Endothelial cell of umbilical vein (primary cell): ENCODE measurements at regions not wholly inside any gene's neighbourhood (a gene's known extent, or its start where the extent isn't known, plus 50 kb on each side); places are given as distances from the start of the nearest gene placed in this dataset.

Source experiments
- BruUV-seq: library from RNA; stranded (reverse); fragments of 400-500 nt; replicated peaks from 2 replicates; lab custom pipeline; 2021; lab: Mats Ljungman, UMichigan
- CTCF ChIA-PET: fragments of 300-600, 350-600 bp; sonication (Branson Sonifier 250); formaldehyde crosslinking; loops from one replicate; lab custom pipeline; 2021; ENCODE audit warnings: antibody characterized with exemption, inconsistent platforms; lab: Charles Lee
- POLR2A ChIA-PET: fragments of 300-600, 350-600 bp; sonication (Branson Sonifier 250); formaldehyde crosslinking; loops from one replicate; lab custom pipeline; 2021; ENCODE audit warnings: antibody characterized with exemption, inconsistent platforms; lab: Charles Lee
- DNase-seq: peaks from one replicate; pipeline ENCODE4 v3.0.0-alpha.2; 2011; ENCODE audit warnings: low read depth, low spot score
- FAIRE-seq: peaks from 2 replicates; lab custom pipeline; 2011; peaks lifted over from hg19 to GRCh38; lab: Jason Lieb, UNC
- H2AFZ ChIP-seq: 2 replicates; pipeline ENCODE4 v1.6.0; 2012; ENCODE audit warnings: low read depth, low read length, control low read depth, inconsistent platforms
- H3K27ac ChIP-seq: 2 replicates; pipeline ENCODE4 v1.5.1; 2011; ENCODE audit warnings: low read depth, mild to moderate bottlenecking, control low read depth, low read length, moderate library complexity; ENCODE audit not compliant: insufficient read depth
- H3K27me3 ChIP-seq, 2 experiments: 2 replicates each; pipeline versions ENCODE4 v1.6.0 to v1.6.1; 2011; ENCODE audit warnings: low read length in 2 of 2, mixed read lengths in 1 of 2; ENCODE audit not compliant: control insufficient read depth in 2 of 2, insufficient read depth in 2 of 2
- H3K36me3 ChIP-seq, 2 experiments: 2 replicates in 1 of 2; 3 replicates in 1 of 2; pipeline ENCODE4 v1.5.1; 2011; ENCODE audit warnings: low read length in 2 of 2, mild to moderate bottlenecking in 1 of 2, moderate library complexity in 1 of 2; ENCODE audit not compliant: control insufficient read depth in 2 of 2, insufficient read depth in 2 of 2; ENCODE audit errors: extremely low read depth in 1 of 2
- H3K4me1 ChIP-seq: 3 replicates; pipeline ENCODE4 v1.5.1; 2011; ENCODE audit warnings: mild to moderate bottlenecking, low read length; ENCODE audit not compliant: control insufficient read depth, insufficient read depth; ENCODE audit errors: extremely low read depth
- H3K4me2 ChIP-seq: 2 replicates; pipeline ENCODE4 v1.6.1; 2011; ENCODE audit warnings: low read length, control low read depth, mixed read lengths; ENCODE audit not compliant: insufficient read depth
- H3K4me3 ChIP-seq, 3 experiments: fragments of 200-600 bp in 1 of 3; sonication (generic), shearing (Covaris generic) in 1 of 3; replicated peaks in 1 of 3; 2 replicates each; pipeline ENCODE4 v1.5.1; 2011 to 2016; ENCODE audit warnings: control low read depth in 3 of 3, low read length in 3 of 3, mild to moderate bottlenecking in 2 of 3, inconsistent platforms in 1 of 3, low read depth in 1 of 3, moderate library complexity in 1 of 3; ENCODE audit not compliant: insufficient read depth in 1 of 3
- H3K79me2 ChIP-seq: 2 replicates; pipeline ENCODE4 v1.6.0; 2012; ENCODE audit warnings: low read length, inconsistent platforms; ENCODE audit not compliant: control insufficient read depth, insufficient read depth
- H3K9ac ChIP-seq: replicated peaks from 2 replicates; pipeline ENCODE3; 2011; ENCODE audit warnings: low read length, control low read depth; ENCODE audit not compliant: insufficient read depth; ENCODE audit errors: extremely low read depth
- H3K9me1 ChIP-seq: replicated peaks from 3 replicates; pipeline ENCODE4 v1.6.0; 2011; ENCODE audit warnings: mild to moderate bottlenecking, low read length; ENCODE audit not compliant: control insufficient read depth, insufficient read depth; ENCODE audit errors: extremely low read depth
- H3K9me3 ChIP-seq: replicated peaks from 2 replicates; pipeline ENCODE4 v1.5.1; 2012; ENCODE audit warnings: low read length, inconsistent platforms; ENCODE audit not compliant: control insufficient read depth, insufficient read depth
- H4K20me1 ChIP-seq: replicated peaks from 2 replicates; pipeline ENCODE3; 2011; ENCODE audit warnings: mild to moderate bottlenecking, low read length; ENCODE audit not compliant: control insufficient read depth, insufficient read depth; ENCODE audit errors: extremely low read depth
- EZH2 ChIP-seq: IDR thresholded peaks from 2 replicates; pipeline ENCODE4 v1.6.1; 2012; ENCODE audit warnings: borderline replicate concordance, low read depth, mild to moderate bottlenecking, moderate library complexity, low read length, inconsistent platforms; ENCODE audit not compliant: severe bottlenecking
- FOS ChIP-seq: IDR thresholded peaks from 2 replicates; pipeline ENCODE4 v1.6.1; 2011; ENCODE audit warnings: mild to moderate bottlenecking, low read length, moderate library complexity, borderline replicate concordance; ENCODE audit not compliant: insufficient read depth
- GATA2 ChIP-seq: IDR thresholded peaks from 2 replicates; pipeline ENCODE4 v1.7.0; 2011; ENCODE audit warnings: low read depth, mild to moderate bottlenecking, moderate library complexity, mixed read lengths, low read length; ENCODE audit not compliant: insufficient read length, insufficient read depth
- JUN ChIP-seq: IDR thresholded peaks from 2 replicates; pipeline ENCODE4 v1.6.1; 2011; ENCODE audit warnings: borderline replicate concordance, low read depth; ENCODE audit not compliant: insufficient read length, insufficient read depth
- MYC ChIP-seq: IDR thresholded peaks from one replicate; pipeline ENCODE4 v1.6.1; 2011; ENCODE audit warnings: mild to moderate bottlenecking, low read depth, low read length
- POLR2A ChIP-seq: IDR thresholded peaks from 2 replicates; pipeline ENCODE4 v1.6.1; 2012; ENCODE audit warnings: low read depth, mild to moderate bottlenecking, control low read depth, low read length
- POLR2AphosphoS5 ChIP-seq: IDR thresholded peaks from 2 replicates; pipeline ENCODE4 v1.6.1; 2012; ENCODE audit warnings: low read depth, mild to moderate bottlenecking, control low read depth, low read length, moderate library complexity; ENCODE audit not compliant: insufficient read depth
- dilution Hi-C: fragments of 300-500 bp; cut with MboI; formaldehyde crosslinking; loops from one replicate; pipeline ENCODE4 v1.15.0; 2019; ENCODE audit warnings: low sequenced_read_pairs; ENCODE audit not compliant: extremely low pct_ligation_motif_present
- intact Hi-C: fragments of 100-400 bp; cut with micrococcal nuclease; formaldehyde crosslinking; loops from one replicate; pipeline ENCODE4 v1.10.0; 2022
- TF ChIP-seq, protein P1 (sequence below): IDR thresholded peaks from 2 replicates; pipeline ENCODE4 v1.6.1; 2011; ENCODE audit not compliant: insufficient read depth, insufficient read length
- TF ChIP-seq, protein P2 (sequence below), 2 donors: IDR thresholded peaks; 1 replicate in 1 of 2; 2 replicates in 1 of 2; pipeline ENCODE4 v1.5.1; 2011; ENCODE audit warnings: low read length in 2 of 2, mild to moderate bottlenecking in 2 of 2, moderate library complexity in 2 of 2, control low read depth in 1 of 2, inconsistent platforms in 1 of 2, low read depth in 1 of 2; ENCODE audit not compliant: insufficient read depth in 1 of 2; ENCODE audit errors: extremely low read depth in 1 of 2

DNA sequence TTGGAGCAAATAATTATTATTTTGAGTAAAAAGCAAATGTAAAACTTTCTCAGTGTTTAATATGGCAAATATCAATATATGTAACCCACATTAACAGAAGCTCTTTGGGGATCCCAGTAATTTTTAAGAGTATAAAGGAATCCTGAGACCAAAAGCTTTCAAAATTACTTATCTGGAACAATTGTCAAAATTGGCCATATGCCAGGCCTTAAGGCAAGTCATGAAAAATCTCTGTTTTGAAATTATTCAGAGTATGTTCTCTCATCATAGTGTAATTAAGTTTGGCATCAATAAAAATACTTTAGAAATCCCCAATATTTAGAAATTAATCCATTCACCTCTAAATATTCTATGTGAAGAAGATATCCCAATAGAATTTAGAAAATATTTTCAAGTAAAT, 225.3 kb upstream of the ARL4C start:
- H4K20me1 ChIP-seq = no peaks in the 10 kb centered on the region
- dilution Hi-C loops (no loop called here), intact Hi-C loops (no loop called here)
- FAIRE-seq = no peak
- no peaks in the 10 kb centered on the region for H3K4me1 ChIP-seq
- no TSS peak for BruUV-seq
- H3K4me3 ChIP-seq = no peak overlapping the region
- H3K4me2 ChIP-seq = no peak overlapping the region
- ChIA-PET CTCF (no interaction called here), POLR2A (interaction anchor here (0.6 kb wide), 1 partner anchor 9 kb away, joined by 5 read pairs; no protein-coding TSS in a partner anchor)
- H3K36me3 ChIP-seq = no peaks in the 10 kb centered on the region
- H3K9me3 ChIP-seq = no peaks in the 10 kb centered on the region
- H3K9ac ChIP-seq = no peak overlapping the region
- H3K27ac ChIP-seq = no peak overlapping the region
- H2AFZ ChIP-seq = no peak overlapping the region
- H3K27me3 ChIP-seq = peaks cover 0 to 1% of the 10 kb centered on the region in 2 experiments
- DNase-seq = no peak
- no peak for TF ChIP-seq POLR2AphosphoS5
- no peak for TF ChIP-seq POLR2A
- TF ChIP-seq JUN = no peak
- no peak for TF ChIP-seq FOS
- TF ChIP-seq GATA2 = no peak
- TF ChIP-seq MYC = no peak
- TF ChIP-seq, protein P1, sequence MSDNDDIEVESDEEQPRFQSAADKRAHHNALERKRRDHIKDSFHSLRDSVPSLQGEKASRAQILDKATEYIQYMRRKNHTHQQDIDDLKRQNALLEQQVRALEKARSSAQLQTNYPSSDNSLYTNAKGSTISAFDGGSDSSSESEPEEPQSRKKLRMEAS = no peak
- no peak for TF ChIP-seq EZH2
- TF ChIP-seq, protein P2, sequence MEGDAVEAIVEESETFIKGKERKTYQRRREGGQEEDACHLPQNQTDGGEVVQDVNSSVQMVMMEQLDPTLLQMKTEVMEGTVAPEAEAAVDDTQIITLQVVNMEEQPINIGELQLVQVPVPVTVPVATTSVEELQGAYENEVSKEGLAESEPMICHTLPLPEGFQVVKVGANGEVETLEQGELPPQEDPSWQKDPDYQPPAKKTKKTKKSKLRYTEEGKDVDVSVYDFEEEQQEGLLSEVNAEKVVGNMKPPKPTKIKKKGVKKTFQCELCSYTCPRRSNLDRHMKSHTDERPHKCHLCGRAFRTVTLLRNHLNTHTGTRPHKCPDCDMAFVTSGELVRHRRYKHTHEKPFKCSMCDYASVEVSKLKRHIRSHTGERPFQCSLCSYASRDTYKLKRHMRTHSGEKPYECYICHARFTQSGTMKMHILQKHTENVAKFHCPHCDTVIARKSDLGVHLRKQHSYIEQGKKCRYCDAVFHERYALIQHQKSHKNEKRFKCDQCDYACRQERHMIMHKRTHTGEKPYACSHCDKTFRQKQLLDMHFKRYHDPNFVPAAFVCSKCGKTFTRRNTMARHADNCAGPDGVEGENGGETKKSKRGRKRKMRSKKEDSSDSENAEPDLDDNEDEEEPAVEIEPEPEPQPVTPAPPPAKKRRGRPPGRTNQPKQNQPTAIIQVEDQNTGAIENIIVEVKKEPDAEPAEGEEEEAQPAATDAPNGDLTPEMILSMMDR (IDR thresholded peaks at IDR 0.05; ENCODE audit: extremely low read depth in 1 of 2, insufficient read depth in 1 of 2, low read depth in 1 of 2, low read length in 2 of 2) = no peak
- H3K79me2 ChIP-seq = no peaks in the 10 kb centered on the region
- H3K9me1 ChIP-seq = no peaks in the 10 kb centered on the region
